GM12878 (cell line): ENCODE measurements at regions not wholly inside any gene's neighbourhood (a gene's known extent, or its start where the extent isn't known, plus 50 kb on each side); places are given as distances from the start of the nearest gene placed in this dataset.

Experiments used
- ATAC-seq: fragments of 200-7000 bp; cut with Tn5 transposase; 3 replicates; pipeline ENCODE4 v1.9.1; 2020; ENCODE audit warnings: mild to moderate bottlenecking, moderate library complexity
- BruUV-seq: library from RNA; stranded (reverse); fragments of 400-500 nt; replicated peaks from 2 replicates; lab custom pipeline; 2021; lab: Mats Ljungman, UMichigan
- CTCF ChIA-PET: fragments of 300-600 bp; sonication (Branson Sonifier 250); formaldehyde crosslinking; extraction: SDS; loops from one replicate; lab custom pipeline; 2021; ENCODE audit warnings: inconsistent platforms; lab: Yijun Ruan, JAX
- POLR2A ChIA-PET: fragments of 350-600 bp; formaldehyde crosslinking; extraction: SDS; loops from one replicate; lab custom pipeline; 2021; ENCODE audit warnings: inconsistent platforms; lab: Charles Lee
- RAD21 ChIA-PET: fragments of 300-600 bp; sonication (Branson Sonifier 250); formaldehyde crosslinking; loops from one replicate; lab custom pipeline; 2023; ENCODE audit warnings: antibody characterized with exemption; ENCODE audit not compliant: unreplicated experiment; lab: Charles Lee
- SMC1A ChIA-PET: fragments of 300-600 bp; sonication (Branson Sonifier 250); formaldehyde crosslinking; loops from one replicate; lab custom pipeline; 2023; ENCODE audit not compliant: unreplicated experiment, uncharacterized antibody; lab: Charles Lee
- DNase-seq: peaks from one replicate; pipeline ENCODE4 v3.0.0-alpha.2; 2011; ENCODE audit warnings: low read depth, low spot score
- FAIRE-seq: peaks from 3 replicates; lab custom pipeline; 2011; peaks lifted over from hg19 to GRCh38; lab: Jason Lieb, UNC
- H2AFZ ChIP-seq: 2 replicates; pipeline ENCODE4 v1.6.0; 2011; ENCODE audit warnings: low read depth, low read length, control low read depth; ENCODE audit not compliant: control insufficient read depth
- H3K27ac ChIP-seq: 2 replicates; pipeline ENCODE4 v1.5.1; 2011; ENCODE audit warnings: control low read depth; ENCODE audit not compliant: control insufficient read depth, insufficient read depth
- H3K27me3 ChIP-seq, 2 experiments: replicated peaks in 1 of 2; 2 replicates each; pipeline versions ENCODE4 v1.6.0 to v1.6.1; 2011; ENCODE audit warnings: low read length in 1 of 2; ENCODE audit not compliant: control insufficient read depth in 2 of 2, insufficient read depth in 2 of 2
- H3K36me3 ChIP-seq, 2 experiments: 2 replicates each; pipeline ENCODE4 v1.5.1; 2011; ENCODE audit warnings: low read length in 1 of 2; ENCODE audit not compliant: control insufficient read depth in 2 of 2, insufficient read depth in 2 of 2
- H3K4me1 ChIP-seq: 2 replicates; pipeline ENCODE4 v1.6.1; 2011; ENCODE audit warnings: mild to moderate bottlenecking, low read length, moderate library complexity, mixed read lengths; ENCODE audit not compliant: control insufficient read depth, insufficient read depth
- H3K4me2 ChIP-seq: 2 replicates; pipeline ENCODE4 v1.6.0; 2011; ENCODE audit warnings: control low read depth; ENCODE audit not compliant: control insufficient read depth, insufficient read depth
- H3K4me3 ChIP-seq: fragments of 200-600 bp; sonication (generic); 2 replicates; pipeline ENCODE4 v1.5.1; 2016
- H3K79me2 ChIP-seq: 2 replicates; pipeline ENCODE4 v1.6.0; 2011; ENCODE audit warnings: low read length; ENCODE audit not compliant: control insufficient read depth, insufficient read depth
- H3K9ac ChIP-seq: 2 replicates; pipeline ENCODE4 v1.8.0; 2011; ENCODE audit warnings: low read length, control low read depth, mixed read lengths; ENCODE audit not compliant: control insufficient read depth, insufficient read depth
- H3K9me3 ChIP-seq: replicated peaks from 3 replicates; pipeline ENCODE4 v1.5.1; 2011; ENCODE audit warnings: mild to moderate bottlenecking, low read length; ENCODE audit not compliant: control insufficient read depth, insufficient read depth
- H4K20me1 ChIP-seq: 2 replicates; pipeline ENCODE4 v1.6.0; 2011; ENCODE audit not compliant: control insufficient read depth, insufficient read depth
- RFX5 ChIP-seq: IDR thresholded peaks from 2 replicates; pipeline ENCODE4 v1.6.1; 2011; ENCODE audit warnings: low read depth, low read length, improper control_type of control experiment
- SIX5 ChIP-seq: IDR thresholded peaks from 2 replicates; pipeline ENCODE4 v1.6.1; 2011; ENCODE audit warnings: mild to moderate bottlenecking, low read depth, low read length, moderate library complexity; ENCODE audit not compliant: severe bottlenecking
- SKIL ChIP-seq: fragments of 450-650 bp; IDR thresholded peaks from 2 replicates; pipeline ENCODE4 v1.6.1; 2017; ENCODE audit warnings: mild to moderate bottlenecking, low read depth, inconsistent platforms; ENCODE audit not compliant: poor library complexity, severe bottlenecking
- SUZ12 ChIP-seq: fragments of 200-600 bp; sonication (generic); IDR thresholded peaks from one replicate; pipeline ENCODE4 v1.6.1; 2018; ENCODE audit warnings: antibody characterized with exemption, mild to moderate bottlenecking; ENCODE audit not compliant: unreplicated experiment
- USF2 ChIP-seq: IDR thresholded peaks from 2 replicates; pipeline ENCODE4 v1.6.1; 2011; ENCODE audit warnings: low read depth, low read length, improper control_type of control experiment, borderline replicate concordance
- WGBS: methylation state at CpG from one replicate; pipeline ENCODE4 v1.1.6; 2016; ENCODE audit warnings: low lambda C conversion rate; ENCODE audit not compliant: insufficient replicate concordance, insufficient coverage; ENCODE audit errors: missing lambda C conversion rate; 5-methylcytosine and 5-hydroxymethylcytosine counted together
- in situ Hi-C: fragments of 300-500 bp; cut with MboI; formaldehyde crosslinking; loops from 9 replicates; pipeline ENCODE4 v1.14.3; 2018; ENCODE audit warnings: mixed read lengths
- intact Hi-C: fragments of 100-400 bp; cut with micrococcal nuclease; formaldehyde crosslinking; loops from one replicate; pipeline ENCODE4 v1.14.2; 2022; ENCODE audit not compliant: unreplicated experiment

GRCh38 chr2:176514276-176514675 lies 245.0 kb downstream of the MTX2 start:
- intact Hi-C loops: no loop called here
- Histone ChIP-seq H3K9ac (no peak overlapping the region), H3K27ac (no peak overlapping the region), H3K4me1 (no peaks in the 10 kb centered on the region), H3K4me3 (no peak overlapping the region), H4K20me1 (no peaks in the 10 kb centered on the region), H3K36me3 (no peaks in the 10 kb centered on the region), H3K27me3 (no peaks in the 10 kb centered on the region), H3K9me3 (no peaks in the 10 kb centered on the region), H3K79me2 (no peaks in the 10 kb centered on the region), H2AFZ (no peak overlapping the region), H3K4me2 (no peak overlapping the region)
- ATAC-seq (no peak), FAIRE-seq (no peak), DNase-seq (no peak)
- CTCF ChIA-PET: interaction anchor here (1.7 to 1.9 kb wide), 2 partner anchors 16 to 40 kb away, joined by 5 to 7 read pairs; no protein-coding TSS in a partner anchor
- POLR2A ChIA-PET: no interaction called here
- WGBS: 37% methylated on average over 5 of the region's 5 CpGs
- SMC1A ChIA-PET: interaction anchor here (1.0 to 1.4 kb wide), 5 partner anchors 10 to 40 kb away, joined by 3 to 6 read pairs (median 3); no protein-coding TSS in a partner anchor
- in situ Hi-C loops: no loop called here
- TF ChIP-seq RFX5 (no peak), SUZ12 (no peak), SIX5 (no peak), SKIL (no peak), USF2 (no peak)
- RAD21 ChIA-PET: no interaction called here
- BruUV-seq: no TSS peak
